HG03175 (cell line): ENCODE measurements at regions not wholly inside any gene's neighbourhood (a gene's known extent, or its start where the extent isn't known, plus 50 kb on each side); places are given as distances from the start of the nearest gene placed in this dataset.
A peak's percentile ranks its signal among the peaks of the same experiment; 100 is the strongest.

ENCODE experiments used
- ATAC-seq: cut with Tn5 transposase; IDR thresholded peaks from one replicate; pipeline ENCODE4 v1.9.1; 2021; ENCODE audit warnings: mild to moderate bottlenecking, moderate library complexity; ENCODE audit not compliant: unreplicated experiment

DNA sequence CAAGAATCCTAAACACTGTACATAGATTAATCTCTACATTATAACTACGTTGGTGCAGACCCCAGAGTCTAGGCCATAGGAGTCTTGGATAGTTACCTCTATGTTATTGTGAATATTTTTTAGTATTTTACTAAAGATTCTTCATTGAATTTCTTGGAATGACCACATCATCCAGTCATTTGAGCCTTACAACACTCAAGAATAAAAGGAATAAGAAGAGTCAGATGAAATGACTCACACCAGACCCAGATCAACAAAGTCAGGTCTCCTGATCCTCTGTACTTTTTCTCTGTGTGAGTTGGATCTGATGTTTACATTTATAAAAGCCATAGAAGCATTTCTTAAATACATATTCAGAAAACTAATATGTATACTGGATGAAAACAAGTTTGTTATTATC is 179.2 kb upstream of the ARHGAP20 start:
- no peak for ATAC-seq

- no peak for ATAC-seq
Observed at GRCh38 chr11:110890995-110891394, 178.8 kb upstream of the ARHGAP20 start.

- ATAC-seq, result no peak
Observed at GRCh38 chr11:110886288-110886970, 174.2 kb upstream of the ARHGAP20 start.

DNA sequence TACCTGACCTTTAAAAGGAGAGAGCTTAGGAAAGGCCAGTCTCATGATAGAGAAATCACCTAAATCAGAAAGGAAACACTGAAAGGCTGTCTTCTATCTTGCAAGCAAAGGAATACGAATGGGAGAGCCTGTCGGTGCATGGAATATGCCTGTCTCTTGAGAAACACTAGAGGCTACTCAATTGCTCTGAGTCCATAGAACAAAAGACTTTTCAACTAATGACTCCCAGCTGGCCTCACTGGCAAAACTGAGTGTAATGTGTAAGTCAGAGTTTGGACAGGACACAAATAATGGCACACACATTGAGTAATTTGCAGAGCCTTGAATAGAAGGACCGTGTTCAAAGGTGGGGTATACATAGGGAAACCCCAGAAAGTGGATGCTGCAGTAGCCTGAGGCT is 171.0 kb upstream of the ARHGAP20 start:
- ATAC-seq, result no peak

- no peak for ATAC-seq
Observed at GRCh38 chr11:110878513-110878912, 166.3 kb upstream of the ARHGAP20 start.

GRCh38 chr11:110874437-110875030 is 162.3 kb upstream of the ARHGAP20 start:
- ATAC-seq, result no peak

- no peak for ATAC-seq
Observed at GRCh38 chr11:110873975-110874374, 161.7 kb upstream of the ARHGAP20 start.

DNA sequence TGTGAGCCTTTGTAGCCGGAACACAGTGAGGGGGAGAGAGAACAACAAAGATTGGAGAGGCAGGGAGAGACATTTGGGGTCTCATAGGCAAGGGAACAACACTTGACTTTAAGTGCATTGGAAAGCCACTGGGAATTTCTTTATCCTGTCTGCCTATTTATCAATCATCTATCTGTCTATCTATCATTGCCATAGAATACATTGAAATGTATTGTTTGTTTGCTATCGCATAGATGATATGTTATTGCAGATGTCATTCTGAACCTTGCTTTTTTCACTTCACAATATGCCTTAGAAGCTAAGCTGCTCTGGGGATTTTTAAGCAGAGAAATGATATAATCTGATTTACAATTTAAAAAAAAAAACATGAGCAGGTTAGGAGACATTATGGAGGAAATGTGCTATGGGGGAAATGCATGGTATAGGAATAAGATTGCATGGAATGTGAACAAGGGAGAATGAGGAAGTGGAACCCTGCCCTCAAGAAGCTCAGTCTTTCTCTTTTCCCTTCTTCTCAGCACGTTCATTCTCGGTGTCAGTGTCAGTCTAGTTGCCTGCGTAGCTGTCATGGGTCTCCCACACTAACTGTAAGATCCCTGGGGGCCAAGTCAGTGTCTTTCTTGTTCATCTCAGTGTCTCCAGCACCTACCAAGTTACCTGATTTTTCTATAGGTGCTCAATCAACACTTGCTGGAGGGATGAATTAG is 158.7 kb upstream of the ARHGAP20 start:
- ATAC-seq, result no peak

- ATAC-seq, result no peak
Observed at GRCh38 chr11:110867951-110868350, 155.7 kb upstream of the ARHGAP20 start.

DNA sequence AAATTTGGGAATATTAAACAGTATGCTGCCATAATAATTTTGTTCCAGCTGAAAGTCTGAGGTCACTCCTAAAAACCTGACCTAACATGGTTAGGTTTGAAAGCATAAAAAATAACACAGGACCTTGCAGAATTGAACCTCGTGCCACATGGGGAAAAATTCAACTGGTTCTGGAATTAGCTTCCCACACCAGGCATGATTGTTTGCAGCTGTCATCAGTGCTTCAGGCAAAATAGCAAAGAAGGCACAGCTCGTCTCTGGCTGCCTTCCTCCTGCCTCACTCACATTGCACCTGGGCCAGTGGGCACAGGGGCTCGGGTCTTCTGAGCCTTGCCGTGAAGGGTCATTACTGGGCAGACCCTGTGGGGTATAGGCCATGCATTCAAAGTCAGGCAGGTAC is 153.8 kb upstream of the ARHGAP20 start:
- ATAC-seq, result no peak

GRCh38 chr11:110862407-110862806 is 150.2 kb upstream of the ARHGAP20 start:
- ATAC-seq, result no peak

DNA sequence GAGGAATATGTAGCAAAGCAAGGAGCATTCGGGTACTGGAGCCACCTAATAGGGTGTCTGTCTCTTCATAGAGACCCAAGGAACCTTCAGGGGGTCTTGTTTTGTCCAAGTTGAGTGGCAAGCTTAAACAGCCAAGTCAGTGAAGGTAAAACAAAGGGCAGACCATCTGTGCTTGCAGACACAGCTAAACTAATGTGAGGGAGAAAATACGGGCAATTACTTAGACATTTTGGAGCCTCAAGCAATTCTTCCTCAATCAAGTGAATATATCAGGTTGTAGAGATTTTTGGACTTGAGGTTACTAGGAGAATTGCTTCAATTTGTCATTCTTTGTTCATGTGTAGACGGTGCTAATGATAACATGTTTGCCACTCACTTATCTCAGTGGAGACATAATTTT is 148.2 kb upstream of the ARHGAP20 start:
- ATAC-seq, result no peak

- ATAC-seq, result no peak
Observed at GRCh38 chr11:110859998-110860397, 147.8 kb upstream of the ARHGAP20 start.

DNA sequence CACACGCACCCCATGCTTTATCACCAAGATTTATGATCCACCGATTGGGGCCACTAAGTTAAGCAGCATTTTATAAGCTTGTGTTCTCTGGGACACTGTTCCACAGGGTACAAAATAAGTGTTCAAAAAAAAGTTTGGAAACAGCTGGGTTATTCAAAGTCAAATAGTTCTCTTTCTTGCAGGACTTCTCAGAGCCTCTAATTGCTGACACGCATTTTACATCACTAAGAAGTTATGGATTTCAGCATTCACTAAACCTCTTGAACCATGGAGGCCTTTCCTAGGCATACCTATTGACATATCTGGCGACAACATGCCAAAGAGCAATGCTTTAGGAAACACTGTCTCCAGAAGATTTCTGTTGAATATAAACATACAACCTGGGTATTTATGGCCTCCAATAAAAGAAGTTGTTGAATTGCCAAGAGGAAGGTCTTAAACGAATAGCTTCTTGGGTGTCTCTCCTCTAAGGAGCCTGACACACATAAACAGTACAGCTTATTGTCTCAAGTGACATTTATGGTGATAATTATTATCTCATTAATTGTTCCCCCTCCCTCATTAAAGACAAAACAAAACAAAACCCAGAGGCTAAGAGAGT is 147.1 kb upstream of the ARHGAP20 start:
- no peak for ATAC-seq

- ATAC-seq, result peak; percentile 47
Observed at GRCh38 chr11:110858547-110858921, 146.3 kb upstream of the ARHGAP20 start.

- peak; percentile 38 for ATAC-seq
Observed at GRCh38 chr11:110857892-110858546, 145.8 kb upstream of the ARHGAP20 start.

GRCh38 chr11:110856996-110857812 is 145.0 kb upstream of the ARHGAP20 start:
- ATAC-seq, result peak; percentile 40

DNA sequence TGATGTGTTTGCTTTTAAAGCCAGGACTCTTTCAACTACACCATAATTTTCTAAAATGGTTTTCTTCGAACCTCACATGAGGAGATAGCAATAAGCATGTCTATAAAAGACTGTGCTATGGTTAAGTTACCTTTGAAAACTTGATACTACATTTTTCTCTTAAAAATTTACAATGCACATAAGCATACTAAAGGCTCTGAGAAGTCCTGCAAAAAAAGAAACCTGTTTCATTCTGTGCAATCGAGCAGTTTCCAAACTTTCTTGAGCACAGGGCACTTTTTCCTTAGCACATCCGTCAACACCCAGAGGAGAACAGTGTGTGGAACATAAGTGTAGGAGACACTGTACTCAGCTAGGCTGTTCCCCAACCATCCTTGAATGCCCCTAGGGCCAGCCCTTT is 144.1 kb upstream of the ARHGAP20 start:
- no peak for ATAC-seq

DNA sequence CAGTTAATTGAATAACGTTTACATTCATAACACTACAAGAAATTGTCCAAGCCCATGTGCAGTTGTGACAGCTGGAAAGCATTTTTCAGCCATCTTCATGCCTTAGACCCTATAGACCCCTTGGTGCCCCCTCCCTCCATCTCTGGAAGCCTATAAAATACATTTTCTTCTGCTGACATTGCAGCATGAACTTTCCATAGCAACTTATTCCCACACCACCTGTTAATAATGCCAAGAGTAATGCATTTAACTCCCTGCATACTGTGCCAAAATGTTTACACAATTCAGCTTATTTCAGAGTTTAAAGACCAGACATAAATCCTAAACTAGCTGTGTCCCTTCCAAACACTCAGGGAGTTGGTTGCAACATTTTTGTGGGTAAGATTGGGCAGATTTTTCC is 143.0 kb upstream of the ARHGAP20 start:
- no peak for ATAC-seq

GRCh38 chr11:110852921-110853490 is 140.8 kb upstream of the ARHGAP20 start:
- no peak for ATAC-seq
